ENCODE measurements at regions not wholly inside any gene's neighbourhood (a gene's known extent, or its start where the extent isn't known, plus 50 kb on each side); places are given as distances from the start of the nearest gene placed in this dataset.

- TF ChIP-seq, protein P1, sequence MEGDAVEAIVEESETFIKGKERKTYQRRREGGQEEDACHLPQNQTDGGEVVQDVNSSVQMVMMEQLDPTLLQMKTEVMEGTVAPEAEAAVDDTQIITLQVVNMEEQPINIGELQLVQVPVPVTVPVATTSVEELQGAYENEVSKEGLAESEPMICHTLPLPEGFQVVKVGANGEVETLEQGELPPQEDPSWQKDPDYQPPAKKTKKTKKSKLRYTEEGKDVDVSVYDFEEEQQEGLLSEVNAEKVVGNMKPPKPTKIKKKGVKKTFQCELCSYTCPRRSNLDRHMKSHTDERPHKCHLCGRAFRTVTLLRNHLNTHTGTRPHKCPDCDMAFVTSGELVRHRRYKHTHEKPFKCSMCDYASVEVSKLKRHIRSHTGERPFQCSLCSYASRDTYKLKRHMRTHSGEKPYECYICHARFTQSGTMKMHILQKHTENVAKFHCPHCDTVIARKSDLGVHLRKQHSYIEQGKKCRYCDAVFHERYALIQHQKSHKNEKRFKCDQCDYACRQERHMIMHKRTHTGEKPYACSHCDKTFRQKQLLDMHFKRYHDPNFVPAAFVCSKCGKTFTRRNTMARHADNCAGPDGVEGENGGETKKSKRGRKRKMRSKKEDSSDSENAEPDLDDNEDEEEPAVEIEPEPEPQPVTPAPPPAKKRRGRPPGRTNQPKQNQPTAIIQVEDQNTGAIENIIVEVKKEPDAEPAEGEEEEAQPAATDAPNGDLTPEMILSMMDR (IDR thresholded peaks at IDR 0.05; ENCODE audit: poor library complexity), result no peak
- TF ChIP-seq EZH2phosphoT487 (IDR thresholded peaks at IDR 0.05; ENCODE audit: low read depth, severe bottlenecking, unreplicated experiment) (no peak), EZH2 (IDR thresholded peaks at IDR 0.05; ENCODE audit: borderline replicate concordance) (no peak)
Measured at GRCh38 chr6:44022671-44023352, 104.4 kb downstream of the MRPL14 start.

All from hepatocyte (in vitro differentiated cells).